ENCODE measurements at regions not wholly inside any gene's neighbourhood (a gene's known extent, or its start where the extent isn't known, plus 50 kb on each side); places are given as distances from the start of the nearest gene placed in this dataset.
"Not testable (repeated sequence)": the region's sequence is repeated elsewhere in the genome, so short reads cannot be mapped to it uniquely, and the experiment has no call there.

GRCh38 chr14:47921133-47921532 lies 245.7 kb upstream of the MDGA2 start:
- no peak for DNase-seq
- Histone ChIP-seq H3K4me3 (no peak overlapping the region), H3K27me3 (no peaks in the 10 kb centered on the region), H3K27ac (no peak overlapping the region), H3K4me1 (replicated peaks in 1 of 2) (no peaks in the 10 kb centered on the region), H3K36me3 (replicated peaks in 1 of 2) (no peaks in the 10 kb centered on the region), H3K9me3 (replicated peaks in 1 of 3) (no peaks in the 10 kb centered on the region)
- TF ChIP-seq POLR2A (IDR thresholded peaks at IDR 0.05) (no peak), CTCF (IDR thresholded peaks at IDR 0.05) (no peak)
- 0 to 68% (median 20%) methylated on average over 1 of the region's 1 CpG for WGBS, 4 donors
- intact Hi-C loops (cut with DNase I) = no loop called here

GRCh38 chr14:47919997-47920396 lies 244.6 kb upstream of the MDGA2 start:
- intact Hi-C loops (cut with DNase I) = loop anchor here in 1 of 2 donors (5.0 kb wide), 1 partner anchor 477 kb away; no protein-coding TSS in a partner anchor
- no peaks in the 10 kb centered on the region for H3K9me3 ChIP-seq (replicated peaks in 1 of 3)
- TF ChIP-seq POLR2A (IDR thresholded peaks at IDR 0.05) = no peak
- TF ChIP-seq CTCF (IDR thresholded peaks at IDR 0.05) = no peak
- H3K4me3 ChIP-seq = no peak overlapping the region
- no peak for DNase-seq
- no peak overlapping the region for H3K27ac ChIP-seq
- no peaks in the 10 kb centered on the region for H3K27me3 ChIP-seq
- 83 to 100% (median 88%) methylated on average over 2 to 6 of the region's 6 CpGs for WGBS, 4 donors
- no peaks in the 10 kb centered on the region for H3K4me1 ChIP-seq (replicated peaks in 1 of 2)
- H3K36me3 ChIP-seq (replicated peaks in 1 of 2) = no peaks in the 10 kb centered on the region

GRCh38 chr14:47919334-47919846 lies 244.0 kb upstream of the MDGA2 start:
- Histone ChIP-seq H3K27me3 (no peaks in the 10 kb centered on the region), H3K4me1 (replicated peaks in 1 of 2) (no peaks in the 10 kb centered on the region), H3K9me3 (replicated peaks in 1 of 3) (no peaks in the 10 kb centered on the region), H3K36me3 (replicated peaks in 1 of 2) (no peaks in the 10 kb centered on the region), H3K27ac (no peak overlapping the region), H3K4me3 (no peak overlapping the region)
- intact Hi-C loops (cut with DNase I) = loop anchor here in 1 of 2 donors (5.0 kb wide), 1 partner anchor 478 kb away; no protein-coding TSS in a partner anchor
- WGBS, 4 donors = 89 to 92% (median 90%) methylated on average over 7 to 8 of the region's 8 CpGs
- DNase-seq = no peak
- no peak for TF ChIP-seq CTCF (IDR thresholded peaks at IDR 0.05)
- TF ChIP-seq POLR2A (IDR thresholded peaks at IDR 0.05) = no peak

DNA sequence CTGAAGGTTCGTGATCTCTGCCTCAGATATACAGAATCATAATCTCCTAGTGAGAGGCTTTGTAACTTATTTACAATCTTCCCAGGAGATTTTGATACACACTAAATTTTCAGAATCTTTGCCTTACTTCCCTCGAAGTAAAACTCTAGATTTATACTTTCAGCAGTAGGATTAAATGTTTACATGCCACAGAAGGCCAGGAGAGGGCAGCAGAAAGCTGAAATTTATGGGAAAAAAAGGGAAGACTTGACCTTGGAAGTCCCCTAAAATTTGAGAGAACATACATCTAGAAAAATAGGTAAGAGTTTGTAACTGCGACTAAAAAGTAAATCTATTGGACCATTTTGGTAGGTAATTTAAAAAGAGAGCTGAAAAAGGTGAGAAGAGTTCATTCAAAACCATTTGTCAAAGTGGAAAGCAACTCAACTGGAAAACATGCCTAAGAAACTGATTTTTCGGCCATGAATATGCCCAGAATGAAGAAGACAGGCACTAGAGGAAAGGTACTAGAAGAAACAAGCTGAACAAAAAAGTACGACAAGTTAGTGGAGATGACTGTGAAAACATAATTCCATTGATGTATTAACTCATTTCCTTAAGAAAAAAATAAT lies 242.0 kb upstream of the MDGA2 start:
- Histone ChIP-seq H3K27ac (no peak overlapping the region), H3K4me1 (replicated peaks in 1 of 2) (no peaks in the 10 kb centered on the region), H3K4me3 (no peak overlapping the region), H3K9me3 (replicated peaks in 1 of 3) (no peaks in the 10 kb centered on the region), H3K27me3 (no peaks in the 10 kb centered on the region), H3K36me3 (replicated peaks in 1 of 2) (no peaks in the 10 kb centered on the region)
- WGBS, 4 donors = 37 to 51% (median 42%) methylated on average over 5 of the region's 5 CpGs
- peak in 5 of 7 donors; percentile 14 to 52 (median 24) for DNase-seq
- intact Hi-C loops (cut with DNase I) = loop anchor here in 1 of 2 donors (5.0 kb wide), 1 partner anchor 480 kb away; no protein-coding TSS in a partner anchor
- TF ChIP-seq CTCF (IDR thresholded peaks at IDR 0.05) (peak; percentile 29 to 65 (median 58)), POLR2A (IDR thresholded peaks at IDR 0.05) (no peak)

GRCh38 chr14:47901141-47901540 lies 225.7 kb upstream of the MDGA2 start:
- H3K27ac ChIP-seq; H3K9me3 ChIP-seq (replicated peaks in 1 of 3); H3K27me3 ChIP-seq; H3K4me3 ChIP-seq; intact Hi-C loops (cut with DNase I); H3K4me1 ChIP-seq (replicated peaks in 1 of 2); DNase-seq; H3K36me3 ChIP-seq (replicated peaks in 1 of 2): not testable (repeated sequence)
- WGBS, 4 donors = 89 to 96% (median 93%) methylated on average over 17 to 25 of the region's 25 CpGs

All from adrenal gland (tissue), 9 donors.